GM23338 (cell line): ENCODE measurements at regions not wholly inside any gene's neighbourhood (a gene's known extent, or its start where the extent isn't known, plus 50 kb on each side); places are given as distances from the start of the nearest gene placed in this dataset.

Source experiments
- ATAC-seq: fragments of 200-7000 bp; cut with Tn5 transposase; 3 replicates; pipeline ENCODE4 v1.9.1; 2020
- DNase-seq: peaks from one replicate; pipeline ENCODE4 v3.0.0-alpha.2; 2015; ENCODE audit warnings: low spot score
- H2AFZ ChIP-seq: fragments of 200-600 bp; sonication (generic); 2 replicates; pipeline ENCODE4 v1.8.0; 2016; ENCODE audit warnings: antibody characterized with exemption, mild to moderate bottlenecking, moderate library complexity
- H3F3A ChIP-seq: fragments of 200-600 bp; sonication (generic); replicated peaks from 2 replicates; pipeline ENCODE4 v1.8.0; 2017; ENCODE audit warnings: antibody characterized with exemption, mixed run types, low read depth
- H3K27ac ChIP-seq: fragments of 200-600 bp; sonication (generic); 2 replicates; pipeline ENCODE4 v1.6.1; 2016; ENCODE audit warnings: low read depth
- H3K27me3 ChIP-seq: fragments of 200-600 bp; sonication (generic); 2 replicates; pipeline ENCODE4 v1.8.0; 2016; ENCODE audit warnings: mild to moderate bottlenecking, mixed run types, moderate library complexity; ENCODE audit not compliant: insufficient read depth
- H3K36me3 ChIP-seq: fragments of 200-600 bp; sonication (generic); 2 replicates; pipeline ENCODE4 v1.8.0; 2016; ENCODE audit warnings: mild to moderate bottlenecking; ENCODE audit not compliant: insufficient read depth
- H3K4me1 ChIP-seq: fragments of 200-600 bp; sonication (generic); 2 replicates; pipeline ENCODE4 v1.8.0; 2016; ENCODE audit warnings: mild to moderate bottlenecking, moderate library complexity; ENCODE audit not compliant: insufficient read depth
- H3K4me2 ChIP-seq: fragments of 200-600 bp; sonication (generic); 2 replicates; pipeline ENCODE4 v1.7.1; 2017; ENCODE audit warnings: mixed run types
- H3K4me3 ChIP-seq: fragments of 200-600 bp; sonication (generic); 2 replicates; pipeline ENCODE4 v1.6.1; 2016; ENCODE audit warnings: mixed run types
- H3K79me2 ChIP-seq: fragments of 200-600 bp; sonication (generic); replicated peaks from 2 replicates; pipeline ENCODE4 v1.8.0; 2017; ENCODE audit warnings: mild to moderate bottlenecking; ENCODE audit not compliant: insufficient read depth
- H3K9me2 ChIP-seq: fragments of 200-600 bp; sonication (generic); 2 replicates; pipeline ENCODE4 v1.8.0; 2017; ENCODE audit not compliant: insufficient read depth
- H4K20me1 ChIP-seq: fragments of 200-600 bp; sonication (generic); replicated peaks from 2 replicates; pipeline ENCODE4 v1.8.0; 2017; ENCODE audit warnings: mild to moderate bottlenecking; ENCODE audit not compliant: insufficient read depth
- H3K27ac Mint-ChIP-seq: 2 replicates; pipeline ENCODE4 v1.8.0; 2020; ENCODE audit warnings: inconsistent platforms, mild to moderate bottlenecking, moderate library complexity, mixed read lengths
- H3K27me3 Mint-ChIP-seq: 3 replicates; pipeline ENCODE4 v1.8.0; 2022; ENCODE audit warnings: low read depth, mild to moderate bottlenecking, moderate library complexity, mixed read lengths, inconsistent platforms; ENCODE audit not compliant: insufficient read depth, poor library complexity
- H3K36me3 Mint-ChIP-seq: 3 replicates; pipeline ENCODE4 v1.8.0; 2021; ENCODE audit warnings: low read depth, mild to moderate bottlenecking, inconsistent platforms, moderate library complexity, mixed read lengths
- H3K4me1 Mint-ChIP-seq: 3 replicates; pipeline ENCODE4 v1.8.0; 2020; ENCODE audit warnings: mild to moderate bottlenecking, inconsistent platforms, mixed read lengths
- H3K4me3 Mint-ChIP-seq: 3 replicates; pipeline ENCODE4 v1.8.0; 2021; ENCODE audit warnings: moderate library complexity, mild to moderate bottlenecking, inconsistent platforms, mixed read lengths
- H3K9me3 Mint-ChIP-seq: 3 replicates; pipeline ENCODE4 v1.8.0; 2020; ENCODE audit warnings: moderate library complexity, mild to moderate bottlenecking, inconsistent platforms, mixed read lengths
- CREB1 ChIP-seq: fragments of 250-450 bp; sonication (Bioruptor Pico); IDR thresholded peaks from 2 replicates; pipeline ENCODE4 v1.5.0; 2020; ENCODE audit warnings: low read depth, mild to moderate bottlenecking, moderate library complexity
- EZH2 ChIP-seq: fragments of 200-600 bp; sonication (generic); IDR thresholded peaks from one replicate; pipeline ENCODE4 v1.8.0; 2017; ENCODE audit warnings: antibody characterized with exemption, mild to moderate bottlenecking, low read depth; ENCODE audit not compliant: unreplicated experiment
- EZH2phosphoT487 ChIP-seq: fragments of 200-600 bp; sonication (generic); IDR thresholded peaks from one replicate; pipeline ENCODE4 v1.8.1; 2018; ENCODE audit warnings: antibody characterized with exemption; ENCODE audit not compliant: unreplicated experiment
- JUNB ChIP-seq: IDR thresholded peaks from one replicate; pipeline ENCODE4 v1.6.1; 2016; ENCODE audit warnings: antibody characterized with exemption; ENCODE audit not compliant: unreplicated experiment
- NANOG ChIP-seq: IDR thresholded peaks from 2 replicates; pipeline ENCODE4 v1.6.1; 2016; ENCODE audit warnings: antibody characterized with exemption, borderline replicate concordance
- POLR2AphosphoS5 ChIP-seq: IDR thresholded peaks from 2 replicates; pipeline ENCODE4 v1.6.1; 2016; ENCODE audit warnings: antibody characterized with exemption, low read depth
- STAT1 ChIP-seq: IDR thresholded peaks from one replicate; pipeline ENCODE4 v1.6.1; 2016; ENCODE audit warnings: antibody characterized with exemption; ENCODE audit not compliant: unreplicated experiment
- ZNF114 ChIP-seq: fragments of 250-450 bp; sonication (Bioruptor Pico); IDR thresholded peaks from 2 replicates; pipeline ENCODE4 v1.5.0; 2020; ENCODE audit warnings: mild to moderate bottlenecking, moderate library complexity
- ZNF331 ChIP-seq: fragments of 250-450 bp; sonication (Bioruptor Pico); IDR thresholded peaks from 2 replicates; pipeline ENCODE4 v1.5.0; 2020; ENCODE audit warnings: low read depth, mild to moderate bottlenecking, moderate library complexity
- TF ChIP-seq, protein P1 (sequence below), 2 experiments: fragments of 200-600 bp in 1 of 2; sonication (generic) in 1 of 2; conservative IDR thresholded peaks; 2 replicates each; pipeline versions ENCODE4 v1.5.1 to v1.6.1; 2016 to 2017; ENCODE audit warnings: antibody characterized with exemption in 2 of 2, low read depth in 2 of 2, mild to moderate bottlenecking in 2 of 2, moderate library complexity in 1 of 2
- TF ChIP-seq, protein P2 (sequence below): fragments of 250-450 bp; sonication (Bioruptor Pico); IDR thresholded peaks from 2 replicates; pipeline ENCODE4 v1.5.0; 2020; ENCODE audit warnings: mild to moderate bottlenecking, moderate library complexity
- TF ChIP-seq, protein P3 (sequence below): IDR thresholded peaks from one replicate; pipeline ENCODE4 v1.6.1; 2018; ENCODE audit warnings: antibody characterized with exemption; ENCODE audit not compliant: unreplicated experiment
- TF ChIP-seq, protein P4 (sequence below): IDR thresholded peaks from 2 replicates; pipeline ENCODE4 v1.6.1; 2016; ENCODE audit warnings: antibody characterized with exemption

DNA sequence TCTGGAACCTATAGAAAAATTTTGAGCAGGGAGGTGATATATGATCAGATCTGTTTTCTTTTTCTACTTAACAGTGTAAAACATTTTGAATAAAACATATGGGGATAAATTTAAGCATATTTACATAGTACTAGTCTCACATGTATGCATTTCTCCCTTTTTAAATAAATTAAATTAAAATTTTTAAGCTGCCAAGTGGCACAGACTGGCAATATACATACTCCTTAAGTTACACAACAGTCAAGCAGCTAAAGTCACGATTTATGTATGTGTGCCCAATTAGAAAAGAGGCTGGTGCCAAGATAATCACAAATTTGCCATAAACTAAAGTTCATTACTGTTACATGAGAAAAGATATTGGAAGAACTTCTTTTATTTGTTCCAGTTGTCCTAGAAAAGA lies 532.0 kb downstream of the RWDD3 start:
- peaks cover 23% of the 10 kb centered on the region for H3K9me3 Mint-ChIP-seq
- 0 out of 2 replicates have a peak, but pooled peaks cover 11% of the 10 kb centered on the region for H3K9me2 ChIP-seq
- TF ChIP-seq ZNF114 (CRISPR knock-in tag) (no peak), JUNB (no peak), STAT1 (no peak), EZH2phosphoT487 (no peak), CREB1 (CRISPR knock-in tag) (no peak), ZNF331 (CRISPR knock-in tag) (no peak), NANOG (no peak), POLR2AphosphoS5 (no peak), EZH2 (no peak)
- TF ChIP-seq, protein P1, sequence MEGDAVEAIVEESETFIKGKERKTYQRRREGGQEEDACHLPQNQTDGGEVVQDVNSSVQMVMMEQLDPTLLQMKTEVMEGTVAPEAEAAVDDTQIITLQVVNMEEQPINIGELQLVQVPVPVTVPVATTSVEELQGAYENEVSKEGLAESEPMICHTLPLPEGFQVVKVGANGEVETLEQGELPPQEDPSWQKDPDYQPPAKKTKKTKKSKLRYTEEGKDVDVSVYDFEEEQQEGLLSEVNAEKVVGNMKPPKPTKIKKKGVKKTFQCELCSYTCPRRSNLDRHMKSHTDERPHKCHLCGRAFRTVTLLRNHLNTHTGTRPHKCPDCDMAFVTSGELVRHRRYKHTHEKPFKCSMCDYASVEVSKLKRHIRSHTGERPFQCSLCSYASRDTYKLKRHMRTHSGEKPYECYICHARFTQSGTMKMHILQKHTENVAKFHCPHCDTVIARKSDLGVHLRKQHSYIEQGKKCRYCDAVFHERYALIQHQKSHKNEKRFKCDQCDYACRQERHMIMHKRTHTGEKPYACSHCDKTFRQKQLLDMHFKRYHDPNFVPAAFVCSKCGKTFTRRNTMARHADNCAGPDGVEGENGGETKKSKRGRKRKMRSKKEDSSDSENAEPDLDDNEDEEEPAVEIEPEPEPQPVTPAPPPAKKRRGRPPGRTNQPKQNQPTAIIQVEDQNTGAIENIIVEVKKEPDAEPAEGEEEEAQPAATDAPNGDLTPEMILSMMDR (conservative IDR thresholded peaks at IDR 0.05; ENCODE audit: low read depth in 2 of 2), result no peak
- TF ChIP-seq, protein P2, sequence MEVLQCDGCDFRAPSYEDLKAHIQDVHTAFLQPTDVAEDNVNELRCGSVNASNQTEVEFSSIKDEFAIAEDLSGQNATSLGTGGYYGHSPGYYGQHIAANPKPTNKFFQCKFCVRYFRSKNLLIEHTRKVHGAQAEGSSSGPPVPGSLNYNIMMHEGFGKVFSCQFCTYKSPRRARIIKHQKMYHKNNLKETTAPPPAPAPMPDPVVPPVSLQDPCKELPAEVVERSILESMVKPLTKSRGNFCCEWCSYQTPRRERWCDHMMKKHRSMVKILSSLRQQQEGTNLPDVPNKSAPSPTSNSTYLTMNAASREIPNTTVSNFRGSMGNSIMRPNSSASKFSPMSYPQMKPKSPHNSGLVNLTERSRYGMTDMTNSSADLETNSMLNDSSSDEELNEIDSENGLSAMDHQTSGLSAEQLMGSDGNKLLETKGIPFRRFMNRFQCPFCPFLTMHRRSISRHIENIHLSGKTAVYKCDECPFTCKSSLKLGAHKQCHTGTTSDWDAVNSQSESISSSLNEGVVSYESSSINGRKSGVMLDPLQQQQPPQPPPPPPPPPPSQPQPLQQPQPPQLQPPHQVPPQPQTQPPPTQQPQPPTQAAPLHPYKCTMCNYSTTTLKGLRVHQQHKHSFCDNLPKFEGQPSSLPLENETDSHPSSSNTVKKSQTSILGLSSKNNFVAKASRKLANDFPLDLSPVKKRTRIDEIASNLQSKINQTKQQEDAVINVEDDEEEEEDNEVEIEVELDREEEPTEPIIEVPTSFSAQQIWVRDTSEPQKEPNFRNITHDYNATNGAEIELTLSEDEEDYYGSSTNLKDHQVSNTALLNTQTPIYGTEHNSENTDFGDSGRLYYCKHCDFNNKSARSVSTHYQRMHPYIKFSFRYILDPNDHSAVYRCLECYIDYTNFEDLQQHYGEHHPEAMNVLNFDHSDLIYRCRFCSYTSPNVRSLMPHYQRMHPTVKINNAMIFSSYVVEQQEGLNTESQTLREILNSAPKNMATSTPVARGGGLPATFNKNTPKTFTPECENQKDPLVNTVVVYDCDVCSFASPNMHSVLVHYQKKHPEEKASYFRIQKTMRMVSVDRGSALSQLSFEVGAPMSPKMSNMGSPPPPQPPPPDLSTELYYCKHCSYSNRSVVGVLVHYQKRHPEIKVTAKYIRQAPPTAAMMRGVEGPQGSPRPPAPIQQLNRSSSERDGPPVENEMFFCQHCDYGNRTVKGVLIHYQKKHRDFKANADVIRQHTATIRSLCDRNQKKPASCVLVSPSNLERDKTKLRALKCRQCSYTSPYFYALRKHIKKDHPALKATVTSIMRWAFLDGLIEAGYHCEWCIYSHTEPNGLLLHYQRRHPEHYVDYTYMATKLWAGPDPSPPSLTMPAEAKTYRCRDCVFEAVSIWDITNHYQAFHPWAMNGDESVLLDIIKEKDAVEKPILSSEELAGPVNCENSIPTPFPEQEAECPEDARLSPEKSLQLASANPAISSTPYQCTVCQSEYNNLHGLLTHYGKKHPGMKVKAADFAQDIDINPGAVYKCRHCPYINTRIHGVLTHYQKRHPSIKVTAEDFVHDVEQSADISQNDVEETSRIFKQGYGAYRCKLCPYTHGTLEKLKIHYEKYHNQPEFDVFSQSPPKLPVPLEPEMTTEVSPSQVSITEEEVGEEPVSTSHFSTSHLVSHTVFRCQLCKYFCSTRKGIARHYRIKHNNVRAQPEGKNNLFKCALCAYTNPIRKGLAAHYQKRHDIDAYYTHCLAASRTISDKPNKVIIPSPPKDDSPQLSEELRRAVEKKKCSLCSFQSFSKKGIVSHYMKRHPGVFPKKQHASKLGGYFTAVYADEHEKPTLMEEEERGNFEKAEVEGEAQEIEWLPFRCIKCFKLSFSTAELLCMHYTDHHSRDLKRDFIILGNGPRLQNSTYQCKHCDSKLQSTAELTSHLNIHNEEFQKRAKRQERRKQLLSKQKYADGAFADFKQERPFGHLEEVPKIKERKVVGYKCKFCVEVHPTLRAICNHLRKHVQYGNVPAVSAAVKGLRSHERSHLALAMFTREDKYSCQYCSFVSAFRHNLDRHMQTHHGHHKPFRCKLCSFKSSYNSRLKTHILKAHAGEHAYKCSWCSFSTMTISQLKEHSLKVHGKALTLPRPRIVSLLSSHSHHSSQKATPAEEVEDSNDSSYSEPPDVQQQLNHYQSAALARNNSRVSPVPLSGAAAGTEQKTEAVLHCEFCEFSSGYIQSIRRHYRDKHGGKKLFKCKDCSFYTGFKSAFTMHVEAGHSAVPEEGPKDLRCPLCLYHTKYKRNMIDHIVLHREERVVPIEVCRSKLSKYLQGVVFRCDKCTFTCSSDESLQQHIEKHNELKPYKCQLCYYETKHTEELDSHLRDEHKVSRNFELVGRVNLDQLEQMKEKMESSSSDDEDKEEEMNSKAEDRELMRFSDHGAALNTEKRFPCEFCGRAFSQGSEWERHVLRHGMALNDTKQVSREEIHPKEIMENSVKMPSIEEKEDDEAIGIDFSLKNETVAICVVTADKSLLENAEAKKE (CRISPR knock-in tag), result no peak
- TF ChIP-seq, protein P3, sequence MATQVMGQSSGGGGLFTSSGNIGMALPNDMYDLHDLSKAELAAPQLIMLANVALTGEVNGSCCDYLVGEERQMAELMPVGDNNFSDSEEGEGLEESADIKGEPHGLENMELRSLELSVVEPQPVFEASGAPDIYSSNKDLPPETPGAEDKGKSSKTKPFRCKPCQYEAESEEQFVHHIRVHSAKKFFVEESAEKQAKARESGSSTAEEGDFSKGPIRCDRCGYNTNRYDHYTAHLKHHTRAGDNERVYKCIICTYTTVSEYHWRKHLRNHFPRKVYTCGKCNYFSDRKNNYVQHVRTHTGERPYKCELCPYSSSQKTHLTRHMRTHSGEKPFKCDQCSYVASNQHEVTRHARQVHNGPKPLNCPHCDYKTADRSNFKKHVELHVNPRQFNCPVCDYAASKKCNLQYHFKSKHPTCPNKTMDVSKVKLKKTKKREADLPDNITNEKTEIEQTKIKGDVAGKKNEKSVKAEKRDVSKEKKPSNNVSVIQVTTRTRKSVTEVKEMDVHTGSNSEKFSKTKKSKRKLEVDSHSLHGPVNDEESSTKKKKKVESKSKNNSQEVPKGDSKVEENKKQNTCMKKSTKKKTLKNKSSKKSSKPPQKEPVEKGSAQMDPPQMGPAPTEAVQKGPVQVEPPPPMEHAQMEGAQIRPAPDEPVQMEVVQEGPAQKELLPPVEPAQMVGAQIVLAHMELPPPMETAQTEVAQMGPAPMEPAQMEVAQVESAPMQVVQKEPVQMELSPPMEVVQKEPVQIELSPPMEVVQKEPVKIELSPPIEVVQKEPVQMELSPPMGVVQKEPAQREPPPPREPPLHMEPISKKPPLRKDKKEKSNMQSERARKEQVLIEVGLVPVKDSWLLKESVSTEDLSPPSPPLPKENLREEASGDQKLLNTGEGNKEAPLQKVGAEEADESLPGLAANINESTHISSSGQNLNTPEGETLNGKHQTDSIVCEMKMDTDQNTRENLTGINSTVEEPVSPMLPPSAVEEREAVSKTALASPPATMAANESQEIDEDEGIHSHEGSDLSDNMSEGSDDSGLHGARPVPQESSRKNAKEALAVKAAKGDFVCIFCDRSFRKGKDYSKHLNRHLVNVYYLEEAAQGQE, result no peak
- TF ChIP-seq, protein P4, sequence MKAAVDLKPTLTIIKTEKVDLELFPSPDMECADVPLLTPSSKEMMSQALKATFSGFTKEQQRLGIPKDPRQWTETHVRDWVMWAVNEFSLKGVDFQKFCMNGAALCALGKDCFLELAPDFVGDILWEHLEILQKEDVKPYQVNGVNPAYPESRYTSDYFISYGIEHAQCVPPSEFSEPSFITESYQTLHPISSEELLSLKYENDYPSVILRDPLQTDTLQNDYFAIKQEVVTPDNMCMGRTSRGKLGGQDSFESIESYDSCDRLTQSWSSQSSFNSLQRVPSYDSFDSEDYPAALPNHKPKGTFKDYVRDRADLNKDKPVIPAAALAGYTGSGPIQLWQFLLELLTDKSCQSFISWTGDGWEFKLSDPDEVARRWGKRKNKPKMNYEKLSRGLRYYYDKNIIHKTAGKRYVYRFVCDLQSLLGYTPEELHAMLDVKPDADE, result no peak
- no peak overlapping the region for H3K27ac ChIP-seq
- no peak overlapping the region for H3K4me3 Mint-ChIP-seq
- H3K27ac Mint-ChIP-seq, result no peak overlapping the region
- H3K27me3 Mint-ChIP-seq, result no peaks in the 10 kb centered on the region
- H3K36me3 Mint-ChIP-seq, result peaks cover 21% of the 10 kb centered on the region
- ATAC-seq (no peak), DNase-seq (no peak)
- no peaks in the 10 kb centered on the region for H3K79me2 ChIP-seq
- no peak overlapping the region for H2AFZ ChIP-seq
- H3K4me2 ChIP-seq, result no peak overlapping the region
- no peaks in the 10 kb centered on the region for H3F3A ChIP-seq
- H3K4me1 Mint-ChIP-seq, result no peaks in the 10 kb centered on the region; the same call in 2 of the 3 replicates
- no peak overlapping the region for H3K4me3 ChIP-seq
- H4K20me1 ChIP-seq, result no peaks in the 10 kb centered on the region
- H3K4me1 ChIP-seq, result no peaks in the 10 kb centered on the region
- peaks cover 2% of the 10 kb centered on the region; the same call in 1 of the 2 replicates for H3K36me3 ChIP-seq
- H3K27me3 ChIP-seq, result no peaks in the 10 kb centered on the region
